GM18508 (cell line): ENCODE measurements at regions not wholly inside any gene's neighbourhood (a gene's known extent, or its start where the extent isn't known, plus 50 kb on each side); places are given as distances from the start of the nearest gene placed in this dataset.
"Not testable (repeated sequence)": the region's sequence is repeated elsewhere in the genome, so short reads cannot be mapped to it uniquely, and the experiment has no call there.

Source experiments
- ATAC-seq: cut with Tn5 transposase; IDR thresholded peaks from one replicate; pipeline ENCODE4 v1.9.1; 2021; ENCODE audit warnings: moderate number of reproducible peaks; ENCODE audit not compliant: insufficient read depth, unreplicated experiment

GRCh38 chr12:72723732-72724131 lies 451.6 kb downstream of the TRHDE start:
- ATAC-seq: no peak

DNA sequence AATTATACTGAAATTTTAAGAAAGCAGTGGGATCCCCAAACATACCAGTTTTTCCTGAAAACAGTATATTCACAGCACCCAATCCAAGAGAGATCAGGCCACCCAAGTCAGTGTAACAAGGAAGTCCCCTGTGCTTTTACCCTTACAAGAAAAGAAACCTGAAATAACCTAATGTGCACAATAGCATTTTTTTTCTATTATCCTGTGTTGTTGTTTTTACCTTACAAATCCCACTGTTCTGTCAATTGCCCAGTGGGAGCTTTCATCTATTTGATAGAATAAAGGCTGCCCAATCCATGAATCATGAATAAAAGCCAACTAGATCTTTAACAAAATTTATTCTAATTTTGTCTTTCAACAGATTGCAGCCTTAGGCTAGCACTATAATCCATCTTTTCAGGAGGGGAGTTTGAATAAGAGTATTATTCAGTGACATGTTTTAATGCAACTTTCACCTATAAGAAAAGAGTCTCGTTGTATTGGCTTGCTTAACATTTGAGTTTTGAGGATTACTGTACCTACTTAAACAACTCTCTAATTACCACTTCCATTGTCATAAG lies 457.4 kb downstream of the TRHDE start:
- no peak for ATAC-seq

DNA sequence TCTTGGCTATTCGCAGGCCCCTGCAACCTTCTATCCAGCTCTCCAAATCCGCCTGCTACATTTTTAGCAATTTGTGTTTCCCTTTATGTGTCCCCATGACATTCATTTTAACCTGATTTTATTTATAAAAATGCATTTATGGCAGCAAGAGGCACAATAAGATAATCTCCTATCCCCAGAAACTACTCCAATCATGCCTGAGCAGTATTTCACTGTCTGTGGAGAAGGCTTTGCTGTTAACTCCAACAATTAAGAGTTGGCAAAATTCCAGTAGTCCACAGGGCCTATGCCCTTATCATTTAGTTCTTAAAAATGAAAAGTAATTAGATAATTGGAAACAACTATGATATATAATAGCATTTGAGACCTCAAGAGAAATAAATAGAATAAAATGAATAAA lies 462.4 kb downstream of the TRHDE start:
- no peak for ATAC-seq

- ATAC-seq: no peak
Observed at GRCh38 chr12:72738811-72739210, 466.6 kb downstream of the TRHDE start.

DNA sequence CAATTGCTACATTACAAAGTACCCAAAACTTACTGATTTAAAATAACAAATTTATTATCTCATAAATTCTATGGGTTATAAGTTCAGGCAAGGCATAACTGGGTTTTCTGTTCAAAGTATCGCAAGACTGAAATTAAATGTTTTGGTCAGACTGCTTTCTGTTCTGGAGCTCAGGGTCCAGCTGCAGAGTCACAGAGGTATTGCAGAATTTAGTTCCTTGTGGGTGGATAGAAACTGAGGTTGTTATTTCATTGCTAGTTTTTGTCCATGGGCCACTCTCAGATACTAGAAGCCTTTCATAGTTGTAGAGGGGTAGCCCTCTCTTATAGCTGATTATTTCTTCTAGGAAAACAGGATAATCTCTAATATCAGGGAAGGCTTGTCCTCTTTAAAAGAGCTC lies 467.9 kb downstream of the TRHDE start:
- ATAC-seq: no peak

DNA sequence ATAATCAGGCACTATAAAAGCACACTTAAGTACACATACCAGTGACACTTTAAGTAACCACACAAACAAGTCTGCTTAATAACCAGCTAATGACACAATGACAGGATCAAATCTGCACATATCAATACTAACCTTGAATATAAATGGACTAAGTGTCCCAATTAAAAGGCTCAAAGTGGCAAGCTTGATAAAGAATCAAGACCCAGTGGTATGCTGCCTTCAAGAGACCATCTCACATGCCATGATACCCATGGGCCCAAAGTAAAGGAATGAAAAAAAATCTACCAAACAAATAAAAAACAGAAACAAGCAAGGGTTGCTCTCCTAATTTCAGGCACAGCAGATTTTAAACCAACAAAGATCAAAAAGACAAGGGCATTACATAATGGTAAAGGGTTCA lies 470.4 kb downstream of the TRHDE start:
- no peak for ATAC-seq

GRCh38 chr12:72746048-72746447 lies 473.9 kb downstream of the TRHDE start:
- ATAC-seq: no peak

DNA sequence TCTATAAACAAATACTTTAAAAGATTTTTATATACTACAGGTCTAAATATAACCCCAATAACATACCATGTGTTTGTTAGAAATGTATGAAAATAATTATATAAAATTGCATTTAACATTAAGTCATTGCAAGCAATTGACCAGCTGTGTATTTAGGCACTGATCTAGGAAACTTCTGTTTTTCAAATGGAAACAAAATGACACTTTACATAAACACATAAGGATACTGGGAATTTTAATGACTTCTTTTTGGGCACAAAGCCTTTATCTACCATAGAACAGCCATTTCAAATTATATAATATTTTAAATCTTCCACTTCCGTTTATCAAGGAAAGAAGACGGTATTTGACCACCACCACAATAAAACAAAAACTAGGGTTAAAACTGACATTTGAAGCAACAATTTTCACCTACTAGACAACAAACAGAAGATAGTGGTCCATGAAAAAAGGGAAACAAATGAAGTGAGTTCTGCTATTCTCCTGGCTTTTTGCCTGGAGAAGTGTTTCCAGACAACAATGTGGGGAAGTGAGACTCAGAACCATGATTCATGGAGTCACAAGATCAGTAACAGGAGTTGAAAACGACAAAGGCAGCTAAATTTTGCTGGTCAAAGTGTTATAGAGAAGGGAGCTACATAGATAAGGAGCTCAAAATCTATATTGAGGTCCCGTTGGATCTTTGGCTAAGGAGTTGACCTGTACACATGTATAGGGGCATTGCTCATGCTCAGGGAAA lies 475.1 kb downstream of the TRHDE start:
- no peak for ATAC-seq

DNA sequence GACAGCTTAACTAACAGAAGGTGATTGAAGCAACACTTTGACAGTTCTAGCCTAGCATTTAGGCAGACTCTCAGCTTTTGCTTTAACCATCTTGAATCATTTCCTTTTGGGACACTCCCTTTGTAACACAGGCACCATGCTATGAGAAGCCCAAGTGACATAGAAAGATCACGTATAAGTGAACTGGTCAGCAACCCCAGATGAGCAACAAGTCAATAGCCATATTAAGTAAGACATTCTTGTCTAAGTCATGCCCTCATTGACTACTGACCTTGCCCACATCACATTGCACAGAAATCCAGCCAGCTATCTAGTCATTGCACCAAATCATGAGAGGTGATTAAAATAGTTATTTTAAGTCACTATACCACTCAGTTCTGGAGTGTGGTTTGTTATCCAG lies 476.8 kb downstream of the TRHDE start:
- ATAC-seq: no peak

- no peak for ATAC-seq
Observed at GRCh38 chr12:72753571-72753970, 481.4 kb downstream of the TRHDE start.

DNA sequence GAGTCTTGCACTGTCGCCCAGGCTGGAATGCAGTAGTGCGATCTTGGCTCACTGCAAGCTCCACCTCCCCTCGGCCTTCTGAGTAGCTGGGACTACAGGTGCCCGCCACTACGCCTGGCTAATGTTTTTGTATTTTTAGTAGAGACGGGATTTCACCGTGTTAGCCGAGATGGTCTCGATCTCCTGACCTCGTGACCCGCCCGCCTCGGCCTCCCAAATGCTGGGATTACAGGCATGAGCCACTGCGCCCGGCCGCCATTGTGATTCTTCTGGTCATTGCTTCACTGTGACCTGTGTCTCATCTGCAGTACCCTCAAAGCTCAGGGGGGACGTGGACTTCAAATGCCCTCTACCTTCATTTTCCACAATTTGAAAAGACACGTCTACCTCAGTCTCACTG lies 481.9 kb downstream of the TRHDE start:
- not testable (repeated sequence) for ATAC-seq

- ATAC-seq: no peak
Observed at GRCh38 chr12:72766517-72766916, 494.3 kb downstream of the TRHDE start.

DNA sequence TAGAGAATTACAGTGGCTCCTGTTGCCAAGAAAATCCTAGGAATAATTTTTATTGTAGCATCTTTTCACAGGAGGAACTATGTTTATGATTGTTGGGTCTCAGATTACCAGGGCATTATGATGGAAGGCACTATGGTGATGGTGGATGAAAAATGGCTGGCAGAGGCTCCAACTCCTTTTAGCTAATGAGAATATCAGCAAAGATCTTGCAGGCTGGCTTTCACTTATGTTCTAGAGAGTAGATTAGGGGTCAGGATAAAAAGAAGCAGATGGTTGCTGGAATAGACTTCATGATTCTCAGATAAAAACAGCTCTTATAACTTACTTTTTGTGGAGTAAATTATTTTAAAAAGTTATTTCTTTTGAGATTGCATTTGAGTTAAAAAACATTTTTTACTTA lies 501.9 kb downstream of the TRHDE start:
- no peak for ATAC-seq

- no peak for ATAC-seq
Observed at GRCh38 chr12:72777806-72778205, 505.6 kb downstream of the TRHDE start.

- ATAC-seq: no peak
Observed at GRCh38 chr12:72790273-72790672, 518.1 kb downstream of the TRHDE start.

DNA sequence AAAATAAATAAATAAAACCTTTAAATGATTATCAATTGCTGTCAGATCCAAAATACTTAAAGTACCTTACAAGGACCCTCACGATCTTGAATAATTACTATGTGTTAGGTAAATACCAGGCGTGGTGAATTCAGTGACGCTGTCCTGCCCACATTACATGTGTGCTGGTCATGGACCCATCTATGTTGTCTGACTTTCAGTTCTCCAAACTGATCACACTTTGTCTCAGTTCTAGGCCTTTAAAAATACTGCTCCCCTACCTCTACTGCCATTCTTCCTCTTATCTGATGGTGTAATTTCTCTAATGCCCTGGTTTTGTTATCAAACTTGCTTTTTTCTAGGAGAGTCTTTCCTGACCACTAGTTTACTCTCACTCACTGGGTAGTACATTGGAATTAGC lies 520.7 kb downstream of the TRHDE start:
- ATAC-seq: no peak

- no peak for ATAC-seq
Observed at GRCh38 chr12:72793796-72794195, 521.6 kb downstream of the TRHDE start.

GRCh38 chr12:72815421-72815820 lies 543.3 kb downstream of the TRHDE start:
- no peak for ATAC-seq

DNA sequence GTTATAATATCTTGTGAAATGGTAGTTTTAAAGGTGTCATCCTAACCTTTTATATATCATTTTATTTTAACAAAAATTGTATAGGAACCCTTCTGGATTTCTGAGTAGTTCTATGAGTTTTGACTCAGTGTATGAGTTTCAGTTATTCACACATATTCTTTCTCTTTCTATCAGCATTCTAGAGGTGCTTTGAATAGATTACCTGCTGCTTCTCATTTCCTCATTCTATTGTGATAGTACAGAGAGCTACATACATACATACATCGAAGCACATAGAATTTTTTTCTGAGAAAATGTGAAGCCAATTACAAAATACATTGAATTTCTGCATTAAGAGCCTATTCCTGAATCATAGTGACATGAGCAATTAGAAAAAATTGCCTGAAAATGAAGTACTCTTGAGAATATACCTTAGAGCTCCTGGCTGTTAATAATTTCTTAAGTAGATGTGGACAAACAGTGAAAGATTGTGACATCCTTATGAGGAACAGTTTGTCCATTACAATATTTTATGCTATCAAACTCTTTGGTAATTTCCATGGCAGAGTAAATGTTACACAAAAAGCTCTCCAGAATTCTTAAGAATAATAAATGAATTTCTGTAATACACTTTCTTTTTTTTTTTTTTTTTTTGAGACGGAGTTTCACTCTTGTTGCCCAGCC lies 556.6 kb downstream of the TRHDE start:
- ATAC-seq: no peak

GRCh38 chr12:72829838-72830237 lies 557.7 kb downstream of the TRHDE start:
- no peak for ATAC-seq

- ATAC-seq: no peak
Observed at GRCh38 chr12:72832024-72832423, 559.9 kb downstream of the TRHDE start.

- ATAC-seq: no peak
Observed at GRCh38 chr12:72836194-72836593, 564.0 kb downstream of the TRHDE start.
